Liver (tissue), 3 donors: ENCODE measurements at regions not wholly inside any gene's neighbourhood (a gene's known extent, or its start where the extent isn't known, plus 50 kb on each side); places are given as distances from the start of the nearest gene placed in this dataset.

Experiments used
- ATF3 ChIP-seq: IDR thresholded peaks from 2 replicates; pipeline ENCODE4 v1.6.1; 2016; ENCODE audit warnings: antibody characterized with exemption
- CTCF ChIP-seq: fragments of 150-350 bp; IDR thresholded peaks from 2 replicates; pipeline ENCODE4 v1.5.1; 2017; ENCODE audit warnings: improper control_type of control experiment, low read depth, low read length; ENCODE audit not compliant: missing input control
- EGR1 ChIP-seq, 2 donors: IDR thresholded peaks; 2 replicates each; pipeline ENCODE4 v1.6.1; 2016 to 2018; ENCODE audit warnings: antibody characterized with exemption in 2 of 2, low read depth in 2 of 2
- FOXA1 ChIP-seq: IDR thresholded peaks from 2 replicates; pipeline ENCODE4 v1.6.1; 2016; ENCODE audit warnings: antibody characterized with exemption
- GABPA ChIP-seq, 2 donors: IDR thresholded peaks in 1 of 2; conservative IDR thresholded peaks in 1 of 2; 2 replicates each; pipeline ENCODE4 v1.6.1; 2016; ENCODE audit warnings: antibody characterized with exemption in 2 of 2, mild to moderate bottlenecking in 1 of 2, moderate library complexity in 1 of 2
- JUND ChIP-seq, 2 donors: IDR thresholded peaks; 2 replicates each; pipeline ENCODE4 v1.6.1; 2016; ENCODE audit warnings: antibody characterized with exemption in 2 of 2
- MAX ChIP-seq: IDR thresholded peaks from 2 replicates; pipeline ENCODE4 v1.6.1; 2016; ENCODE audit warnings: antibody characterized with exemption
- NR2F2 ChIP-seq: IDR thresholded peaks from 2 replicates; pipeline ENCODE4 v1.6.1; 2016; ENCODE audit warnings: antibody characterized with exemption
- RAD21 ChIP-seq, 2 donors: IDR thresholded peaks; 2 replicates each; pipeline ENCODE4 v1.6.1; 2016; ENCODE audit warnings: antibody characterized with exemption in 2 of 2, mild to moderate bottlenecking in 2 of 2
- REST ChIP-seq: IDR thresholded peaks from 2 replicates; pipeline ENCODE4 v1.6.1; 2016; ENCODE audit warnings: antibody characterized with exemption, mild to moderate bottlenecking
- RXRA ChIP-seq, 2 donors: IDR thresholded peaks; 2 replicates each; pipeline ENCODE4 v1.6.1; 2017 to 2018; ENCODE audit warnings: antibody characterized with exemption in 2 of 2, mild to moderate bottlenecking in 1 of 2
- YY1 ChIP-seq: IDR thresholded peaks from 2 replicates; pipeline ENCODE4 v1.6.1; 2016; ENCODE audit warnings: antibody characterized with exemption, mild to moderate bottlenecking
- donor health status: healthy.
- donor health status: healthy.

- TF ChIP-seq MAX = no peak
- TF ChIP-seq CTCF = no peak
- no peak for TF ChIP-seq JUND (IDR thresholded peaks at IDR 0.05)
- TF ChIP-seq NR2F2 = no peak
- TF ChIP-seq GABPA (IDR thresholded peaks at IDR 0.05 in 1 of 2, conservative IDR thresholded peaks at IDR 0.05 in 1 of 2) = no peak
- no peak for TF ChIP-seq YY1
- no peak for TF ChIP-seq FOXA1
- no peak for TF ChIP-seq ATF3
- no peak for TF ChIP-seq EGR1 (IDR thresholded peaks at IDR 0.05; ENCODE audit: low read depth in 2 of 2)
- no peak for TF ChIP-seq REST
- peak; percentile 15 to 48 for TF ChIP-seq RAD21 (IDR thresholded peaks at IDR 0.05)
- no peak for TF ChIP-seq RXRA (IDR thresholded peaks at IDR 0.05)
These were observed 1359.8 kb downstream of the ZPLD1 start for GRCh38 chr3:103794656-103795055.
